Neuron (in vitro differentiated cells): ENCODE measurements at regions not wholly inside any gene's neighbourhood (a gene's known extent, or its start where the extent isn't known, plus 50 kb on each side); places are given as distances from the start of the nearest gene placed in this dataset.
A peak's percentile ranks its signal among the peaks of the same experiment; 100 is the strongest.

Source experiments
- H2AFZ ChIP-seq: one replicate; pipeline ENCODE4 v1.6.1; 2013; ENCODE audit warnings: low read depth, mild to moderate bottlenecking, inconsistent platforms, low read length, moderate library complexity
- H3K27me3 ChIP-seq: one replicate; pipeline ENCODE4 v1.6.1; 2013; ENCODE audit warnings: low read length; ENCODE audit not compliant: insufficient read depth
- H3K36me3 ChIP-seq: one replicate; pipeline ENCODE4 v1.6.1; 2013; ENCODE audit warnings: low read length; ENCODE audit not compliant: insufficient read depth
- H3K4me1 ChIP-seq: one replicate; pipeline ENCODE4 v1.6.1; 2013; ENCODE audit warnings: low read length; ENCODE audit not compliant: insufficient read depth
- H3K4me3 ChIP-seq: 2 replicates; pipeline ENCODE4 v1.5.1; 2013; ENCODE audit warnings: mild to moderate bottlenecking, low read length, moderate library complexity
- H3K9me3 ChIP-seq: one replicate; pipeline ENCODE4 v1.6.1; 2013; ENCODE audit warnings: low read length

DNA sequence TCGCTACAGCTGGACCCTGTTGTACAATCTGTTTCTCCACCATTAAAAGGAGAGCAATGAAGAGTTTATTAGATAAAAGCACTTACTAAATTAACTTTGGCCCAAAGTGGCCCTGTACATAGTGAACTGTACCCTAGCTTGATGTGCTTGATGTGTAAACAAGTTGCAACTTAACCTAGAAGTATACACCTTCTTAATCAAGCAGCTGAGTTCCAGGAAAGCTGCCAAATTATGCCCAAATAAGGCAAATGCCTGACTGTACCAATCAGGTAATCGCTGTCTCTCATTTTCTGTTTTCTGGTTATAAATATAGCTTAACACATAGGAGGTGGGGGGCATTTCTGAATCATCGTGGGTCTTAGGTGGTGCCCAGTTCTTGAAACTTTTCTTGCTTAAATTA lies 704.8 kb upstream of the CBLB start:
- Histone ChIP-seq H3K9me3 (no peaks in the 10 kb centered on the region), H2AFZ (no peak overlapping the region), H3K4me1 (no peaks in the 10 kb centered on the region), H3K36me3 (no peaks in the 10 kb centered on the region), H3K27me3 (no peaks in the 10 kb centered on the region), H3K4me3 (no peak overlapping the region)

DNA sequence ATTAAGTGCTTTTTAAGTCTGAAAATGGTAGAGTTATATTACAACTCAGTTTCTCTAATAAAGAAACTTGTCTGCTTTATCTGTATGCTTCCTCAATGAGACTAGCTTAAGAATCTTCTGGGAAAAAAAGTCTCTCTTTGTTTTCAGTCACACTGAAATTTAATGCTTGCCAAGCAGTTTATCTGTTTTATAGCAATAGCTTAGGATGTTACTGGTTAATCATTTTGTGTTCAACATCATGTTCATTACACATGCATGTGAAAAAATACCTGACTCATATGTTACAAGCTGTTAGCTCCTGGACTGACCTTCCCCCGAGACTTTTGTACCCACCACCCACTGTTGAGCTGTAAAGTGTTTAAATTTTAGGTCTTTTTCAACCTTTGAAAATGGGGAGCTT lies 706.2 kb upstream of the CBLB start:
- H3K9me3 ChIP-seq = no peaks in the 10 kb centered on the region
- no peak overlapping the region for H2AFZ ChIP-seq
- H3K4me1 ChIP-seq = peaks cover 7% of the 10 kb centered on the region
- H3K36me3 ChIP-seq = no peaks in the 10 kb centered on the region
- no peaks in the 10 kb centered on the region for H3K27me3 ChIP-seq
- H3K4me3 ChIP-seq = no peak overlapping the region

DNA sequence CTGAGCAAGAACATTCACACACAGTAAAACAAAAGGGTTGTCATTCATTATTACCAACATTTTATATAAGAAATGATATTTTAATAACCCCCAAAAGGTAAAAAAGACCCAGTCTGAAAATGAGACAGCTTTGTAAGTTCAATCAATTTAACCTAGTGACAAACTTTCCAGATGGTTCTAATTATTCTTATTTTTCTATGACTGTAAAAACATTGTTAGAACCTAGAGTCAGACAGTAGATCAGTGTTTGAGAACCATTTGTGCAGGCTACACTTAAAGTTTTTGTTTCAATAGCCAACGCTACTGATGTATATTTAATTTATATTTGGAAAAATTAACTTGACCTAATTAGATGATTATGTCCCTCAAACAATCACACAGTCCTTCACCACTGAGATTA lies 708.4 kb upstream of the CBLB start:
- H3K4me3 ChIP-seq = no peak overlapping the region
- peaks cover 8% of the 10 kb centered on the region for H3K4me1 ChIP-seq
- H2AFZ ChIP-seq = no peak overlapping the region
- H3K9me3 ChIP-seq = no peaks in the 10 kb centered on the region
- H3K36me3 ChIP-seq = no peaks in the 10 kb centered on the region
- H3K27me3 ChIP-seq = no peaks in the 10 kb centered on the region

DNA sequence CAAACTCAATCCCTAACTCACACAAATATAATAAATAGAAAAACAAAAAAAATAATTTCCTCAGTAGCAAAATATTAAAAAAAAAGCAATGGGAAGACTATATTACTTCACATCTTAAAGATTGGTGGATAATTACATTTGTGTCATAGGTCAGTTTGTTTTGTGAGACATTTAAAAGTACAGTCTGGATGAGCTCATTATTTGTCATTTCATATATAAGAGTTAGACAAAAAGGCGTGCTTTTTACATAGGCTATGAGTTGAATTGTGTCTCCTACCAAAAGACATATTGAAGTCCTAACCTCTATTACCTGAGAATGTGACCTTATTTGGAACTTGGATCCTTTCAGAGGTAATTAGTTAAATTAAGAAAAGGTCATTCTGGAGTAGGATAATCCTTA lies 710.1 kb upstream of the CBLB start:
- Histone ChIP-seq H3K9me3 (no peaks in the 10 kb centered on the region), H3K4me1 (peaks cover 13% of the 10 kb centered on the region), H3K27me3 (no peaks in the 10 kb centered on the region), H2AFZ (no peak overlapping the region), H3K4me3 (no peak overlapping the region), H3K36me3 (no peaks in the 10 kb centered on the region)

DNA sequence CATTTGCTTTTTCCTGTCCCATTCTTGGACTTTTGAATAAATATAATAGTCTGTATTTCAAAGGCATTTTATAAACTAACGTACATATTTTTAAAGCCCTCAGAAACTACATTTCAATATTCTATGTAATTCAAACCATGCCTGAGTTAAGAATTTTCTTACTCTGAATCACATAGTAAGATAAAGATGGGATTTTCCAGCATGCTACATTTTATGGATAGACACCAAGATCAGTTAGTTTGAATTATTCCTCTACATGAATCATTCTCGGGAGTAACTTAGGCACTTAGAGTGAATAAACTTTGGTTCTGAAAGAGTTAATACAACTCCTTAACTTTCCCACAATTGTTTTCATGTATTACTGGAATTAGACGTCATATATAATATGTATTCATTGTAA lies 713.3 kb upstream of the CBLB start:
- Histone ChIP-seq H3K27me3 (no peaks in the 10 kb centered on the region), H3K9me3 (no peaks in the 10 kb centered on the region), H3K4me3 (no peak overlapping the region), H3K36me3 (no peaks in the 10 kb centered on the region), H3K4me1 (peaks cover 13% of the 10 kb centered on the region), H2AFZ (no peak overlapping the region)

DNA sequence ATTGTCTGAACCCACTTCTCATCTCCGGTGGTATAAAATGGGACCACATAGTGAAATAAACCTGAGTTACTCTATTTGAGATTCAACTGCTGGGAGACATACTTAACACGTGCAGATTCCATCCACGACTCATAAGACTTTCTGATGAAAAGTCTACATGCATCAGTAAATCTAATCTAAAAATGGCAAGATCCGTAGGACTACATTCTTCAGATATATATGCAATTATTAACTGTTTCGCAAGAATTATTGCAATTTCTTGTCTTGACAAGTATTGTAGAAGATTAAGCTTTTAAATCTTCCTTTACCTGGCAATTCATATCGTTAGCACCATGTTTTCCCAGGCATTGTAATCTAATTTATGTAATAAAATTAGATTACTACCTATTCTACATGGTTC lies 718.7 kb upstream of the CBLB start:
- Histone ChIP-seq H3K9me3 (no peaks in the 10 kb centered on the region), H3K27me3 (no peaks in the 10 kb centered on the region), H2AFZ (no peak overlapping the region), H3K4me3 (no peak overlapping the region), H3K4me1 (peaks cover 5% of the 10 kb centered on the region), H3K36me3 (no peaks in the 10 kb centered on the region)

DNA sequence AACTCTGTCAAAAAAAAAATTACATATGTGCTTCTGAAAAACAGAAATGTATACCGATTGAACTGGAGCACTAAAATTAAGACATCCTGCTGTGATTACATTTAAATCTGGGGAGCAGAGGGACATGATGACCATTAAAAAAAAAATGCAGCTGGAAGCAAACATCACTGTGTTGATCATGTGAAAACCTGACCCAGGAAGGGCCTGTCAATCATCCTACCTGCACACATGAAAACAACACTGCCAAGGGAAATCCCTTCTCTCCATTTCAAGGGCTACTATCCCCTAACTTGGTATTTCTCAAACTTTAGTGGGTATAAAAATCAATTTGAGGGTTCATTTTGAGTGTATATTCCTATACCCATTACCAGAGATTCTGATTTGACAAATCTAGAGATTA lies 719.9 kb upstream of the CBLB start:
- no peaks in the 10 kb centered on the region for H3K36me3 ChIP-seq
- no peak overlapping the region for H3K4me3 ChIP-seq
- no peak overlapping the region for H2AFZ ChIP-seq

DNA sequence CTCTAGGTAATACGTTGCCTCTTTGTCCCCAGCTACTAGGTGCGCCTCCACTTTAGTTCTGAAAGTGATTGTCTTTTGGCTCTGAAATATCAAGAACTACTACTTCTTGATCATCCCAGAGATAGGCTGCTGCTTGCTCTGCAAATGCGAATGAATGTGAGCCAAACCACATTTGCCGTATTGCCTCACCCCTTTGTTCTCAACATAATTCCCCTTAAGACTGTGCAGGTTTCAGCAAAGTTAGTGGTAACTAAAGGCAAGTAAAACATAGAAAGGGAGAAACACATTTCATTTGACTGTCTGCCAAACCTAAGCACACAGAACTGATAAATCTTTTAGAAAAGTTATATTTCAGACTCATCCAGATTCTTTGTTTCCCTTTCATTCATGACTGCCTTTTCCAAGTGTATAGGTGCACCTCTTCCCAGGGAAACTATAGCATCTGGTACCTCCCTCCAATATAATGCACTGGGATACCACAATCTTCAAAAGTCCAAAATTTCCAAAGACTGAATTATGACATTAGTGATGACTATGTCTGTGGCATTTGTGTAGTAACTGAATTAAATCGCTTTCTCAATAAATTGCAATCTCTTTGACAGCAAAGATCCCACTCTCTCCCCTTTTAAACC lies 720.6 kb upstream of the CBLB start:
- no peaks in the 10 kb centered on the region for H3K9me3 ChIP-seq
- H3K4me1 ChIP-seq = no peaks in the 10 kb centered on the region
- no peaks in the 10 kb centered on the region for H3K27me3 ChIP-seq
- H3K36me3 ChIP-seq = no peaks in the 10 kb centered on the region
- no peak overlapping the region for H3K4me3 ChIP-seq
- H2AFZ ChIP-seq = no peak overlapping the region

More for the DNA sequence above, 719.9 kb upstream of the CBLB start:
- H3K9me3 ChIP-seq = no peaks in the 10 kb centered on the region
- no peaks in the 10 kb centered on the region for H3K4me1 ChIP-seq
- no peaks in the 10 kb centered on the region for H3K27me3 ChIP-seq

DNA sequence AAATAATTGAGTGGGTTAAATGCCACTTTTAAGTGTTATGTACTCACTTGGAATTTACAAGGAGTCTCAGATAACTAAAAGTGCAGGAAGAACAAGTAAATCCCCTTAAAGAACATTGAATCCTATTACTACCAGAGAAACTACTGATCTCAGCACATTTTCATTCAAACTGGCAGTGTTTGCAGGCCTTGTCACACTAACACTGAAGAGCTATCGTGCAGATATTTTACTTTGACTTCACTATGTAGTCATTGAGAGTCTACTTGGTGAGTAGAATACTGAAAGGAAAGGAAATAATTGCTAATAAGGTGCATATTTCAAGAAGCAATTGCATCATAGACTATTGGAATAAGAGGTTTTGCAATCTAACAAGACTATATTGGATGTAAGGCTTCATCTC lies 721.4 kb upstream of the CBLB start:
- H3K36me3 ChIP-seq = no peaks in the 10 kb centered on the region
- H2AFZ ChIP-seq = peak overlapping the region; percentile 48
- no peaks in the 10 kb centered on the region for H3K9me3 ChIP-seq
- H3K27me3 ChIP-seq = no peaks in the 10 kb centered on the region
- no peak overlapping the region for H3K4me3 ChIP-seq
- no peaks in the 10 kb centered on the region for H3K4me1 ChIP-seq

DNA sequence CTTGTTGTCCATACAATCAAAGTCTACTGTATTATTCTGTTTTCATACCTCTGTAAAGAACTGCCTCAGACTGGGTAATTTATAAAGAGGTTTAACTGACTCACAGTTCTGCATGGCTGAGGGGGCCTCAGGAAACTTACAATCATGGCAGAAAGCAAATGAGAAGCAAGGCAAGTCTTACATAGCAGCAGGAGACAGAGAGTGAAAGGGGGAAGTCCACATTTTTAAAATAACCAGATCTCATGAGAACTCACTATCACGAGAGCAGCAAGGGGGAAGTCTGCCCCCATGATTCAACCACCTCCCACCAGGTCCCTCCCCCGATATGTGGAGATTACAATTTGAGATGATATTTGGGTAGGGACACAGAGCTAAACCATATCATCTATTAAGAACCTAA lies 724.6 kb upstream of the CBLB start:
- Histone ChIP-seq H3K9me3 (no peaks in the 10 kb centered on the region), H3K27me3 (no peaks in the 10 kb centered on the region), H2AFZ (no peak overlapping the region), H3K36me3 (no peaks in the 10 kb centered on the region), H3K4me1 (no peaks in the 10 kb centered on the region), H3K4me3 (no peak overlapping the region)

DNA sequence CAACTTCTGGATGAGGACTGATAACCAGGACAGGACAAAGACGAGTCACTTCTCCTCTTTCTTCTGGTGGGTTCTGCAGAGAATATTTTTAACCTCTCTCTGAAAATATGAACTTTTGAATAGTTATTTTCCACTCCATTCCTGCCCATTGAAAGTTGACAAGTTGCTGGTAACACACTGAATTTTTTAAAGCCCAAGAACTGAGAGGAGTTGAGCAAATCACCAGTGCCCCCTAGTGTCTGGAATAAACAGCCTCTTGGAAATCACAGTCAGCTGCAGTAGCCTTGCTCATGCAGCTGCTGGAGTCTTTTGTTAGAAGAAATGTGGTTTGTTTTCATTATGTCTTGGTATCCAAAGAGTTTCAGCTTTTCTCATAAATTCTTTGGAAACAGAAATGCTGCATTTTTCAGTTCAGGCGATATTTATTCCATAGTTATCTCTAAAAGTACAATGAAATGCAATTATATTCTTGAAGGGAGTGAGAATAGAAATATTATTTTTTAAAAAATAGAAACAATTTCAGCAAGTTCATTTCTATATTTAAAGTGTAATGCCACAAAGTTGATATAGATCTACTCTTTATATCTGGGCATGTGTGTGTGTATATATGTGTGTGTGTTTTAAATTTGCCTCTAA lies 741.0 kb upstream of the CBLB start:
- no peaks in the 10 kb centered on the region for H3K27me3 ChIP-seq
- H3K4me1 ChIP-seq = peaks cover 2% of the 10 kb centered on the region
- no peaks in the 10 kb centered on the region for H3K9me3 ChIP-seq
- no peak overlapping the region for H3K4me3 ChIP-seq
- H2AFZ ChIP-seq = no peak overlapping the region
- no peaks in the 10 kb centered on the region for H3K36me3 ChIP-seq

DNA sequence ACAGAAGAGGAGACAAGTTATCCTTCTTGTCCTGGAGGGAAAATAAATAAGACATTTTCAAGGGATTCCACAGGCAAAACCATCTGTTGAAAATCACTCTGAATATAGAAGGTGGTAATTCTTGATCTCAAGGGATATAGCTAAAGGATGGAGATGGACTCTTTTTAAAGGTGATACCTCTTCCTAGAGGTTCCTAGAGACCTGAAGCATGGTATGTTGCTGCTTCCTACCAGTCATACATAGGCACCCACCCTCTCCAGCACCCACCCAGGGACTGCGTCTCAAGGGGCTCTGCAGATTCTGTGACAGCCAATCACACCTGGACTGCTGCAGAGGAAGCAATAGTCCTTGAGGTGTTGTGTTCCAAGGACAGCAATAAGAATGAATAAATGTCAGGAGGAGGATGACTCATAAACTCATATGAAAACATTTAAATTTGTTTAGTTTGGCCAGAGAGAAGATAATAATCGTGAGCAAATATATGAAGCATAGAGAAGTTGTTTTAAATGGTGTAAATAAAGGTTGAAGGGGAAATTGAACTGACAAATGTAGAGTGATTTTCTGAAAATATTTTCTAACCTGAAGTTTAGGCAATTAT lies 741.6 kb upstream of the CBLB start:
- Histone ChIP-seq H3K4me3 (no peak overlapping the region), H3K9me3 (no peaks in the 10 kb centered on the region), H3K4me1 (peaks cover 2% of the 10 kb centered on the region), H3K36me3 (no peaks in the 10 kb centered on the region), H3K27me3 (no peaks in the 10 kb centered on the region), H2AFZ (peak overlapping the region; percentile 4)

DNA sequence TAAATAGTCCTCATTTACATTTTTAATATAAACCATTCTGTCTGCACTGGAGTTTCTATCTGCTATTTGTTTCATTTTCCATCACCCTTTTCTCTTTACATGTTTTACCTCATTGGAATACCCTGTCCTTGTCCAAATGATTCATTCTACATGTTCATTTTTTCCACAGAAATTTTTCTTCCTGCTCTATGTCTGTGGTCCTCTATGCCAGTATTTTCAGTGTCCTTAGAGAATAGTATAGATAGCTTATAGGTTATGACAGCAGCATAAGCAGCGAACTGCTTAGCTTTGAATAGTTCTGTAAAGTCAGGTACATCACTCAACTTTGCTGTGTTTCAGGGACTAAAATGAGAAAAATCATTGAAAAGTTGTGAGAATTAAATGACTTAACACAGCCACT lies 742.3 kb upstream of the CBLB start:
- Histone ChIP-seq H3K9me3 (no peaks in the 10 kb centered on the region), H2AFZ (peak overlapping the region; percentile 4), H3K36me3 (no peaks in the 10 kb centered on the region), H3K4me3 (no peak overlapping the region), H3K27me3 (no peaks in the 10 kb centered on the region), H3K4me1 (peaks cover 2% of the 10 kb centered on the region)

DNA sequence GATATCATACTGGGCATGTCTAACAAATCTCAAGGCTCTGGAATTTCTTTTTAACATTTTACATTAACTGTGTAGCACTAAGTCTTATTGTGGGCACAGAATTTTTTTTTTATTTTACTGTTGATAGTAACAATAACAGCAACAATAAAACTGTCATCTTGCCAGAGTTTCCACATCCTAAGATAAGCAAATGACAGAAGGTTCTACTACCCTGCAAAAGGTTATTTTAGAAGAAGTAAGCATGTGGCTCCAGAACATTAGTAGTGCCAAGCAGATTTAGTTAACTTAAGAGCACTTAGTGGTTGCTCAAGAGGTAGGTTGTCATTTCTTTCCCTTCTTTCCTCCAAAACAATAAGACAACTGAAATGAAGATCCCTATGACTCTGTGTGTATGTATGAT lies 743.0 kb upstream of the CBLB start:
- peaks cover 2% of the 10 kb centered on the region for H3K4me1 ChIP-seq
- H3K4me3 ChIP-seq = no peak overlapping the region
- no peaks in the 10 kb centered on the region for H3K9me3 ChIP-seq
- no peaks in the 10 kb centered on the region for H3K27me3 ChIP-seq
- no peak overlapping the region for H2AFZ ChIP-seq
- no peaks in the 10 kb centered on the region for H3K36me3 ChIP-seq
